ENCODE measurements at regions not wholly inside any gene's neighbourhood (a gene's known extent, or its start where the extent isn't known, plus 50 kb on each side); places are given as distances from the start of the nearest gene placed in this dataset.

- H3K27me3 ChIP-seq: no peaks in the 10 kb centered on the region
- no peak for DNase-seq
- no peaks in the 10 kb centered on the region for H3K9me3 ChIP-seq
- H3K4me1 ChIP-seq: no peaks in the 10 kb centered on the region
- intact Hi-C loops (cut with DNase I; ENCODE audit: low total_unique reads): no loop called here
- TF ChIP-seq, protein P1, sequence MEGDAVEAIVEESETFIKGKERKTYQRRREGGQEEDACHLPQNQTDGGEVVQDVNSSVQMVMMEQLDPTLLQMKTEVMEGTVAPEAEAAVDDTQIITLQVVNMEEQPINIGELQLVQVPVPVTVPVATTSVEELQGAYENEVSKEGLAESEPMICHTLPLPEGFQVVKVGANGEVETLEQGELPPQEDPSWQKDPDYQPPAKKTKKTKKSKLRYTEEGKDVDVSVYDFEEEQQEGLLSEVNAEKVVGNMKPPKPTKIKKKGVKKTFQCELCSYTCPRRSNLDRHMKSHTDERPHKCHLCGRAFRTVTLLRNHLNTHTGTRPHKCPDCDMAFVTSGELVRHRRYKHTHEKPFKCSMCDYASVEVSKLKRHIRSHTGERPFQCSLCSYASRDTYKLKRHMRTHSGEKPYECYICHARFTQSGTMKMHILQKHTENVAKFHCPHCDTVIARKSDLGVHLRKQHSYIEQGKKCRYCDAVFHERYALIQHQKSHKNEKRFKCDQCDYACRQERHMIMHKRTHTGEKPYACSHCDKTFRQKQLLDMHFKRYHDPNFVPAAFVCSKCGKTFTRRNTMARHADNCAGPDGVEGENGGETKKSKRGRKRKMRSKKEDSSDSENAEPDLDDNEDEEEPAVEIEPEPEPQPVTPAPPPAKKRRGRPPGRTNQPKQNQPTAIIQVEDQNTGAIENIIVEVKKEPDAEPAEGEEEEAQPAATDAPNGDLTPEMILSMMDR (IDR thresholded peaks at IDR 0.05): no peak
- TF ChIP-seq POLR2A (IDR thresholded peaks at IDR 0.05): no peak
- H3K36me3 ChIP-seq: no peaks in the 10 kb centered on the region
- H3K27ac ChIP-seq: no peak overlapping the region
- H3K4me3 ChIP-seq: no peak overlapping the region
Observed at GRCh38 chr7:33754933-33755928, 150.1 kb upstream of the BMPER start.

DNA sequence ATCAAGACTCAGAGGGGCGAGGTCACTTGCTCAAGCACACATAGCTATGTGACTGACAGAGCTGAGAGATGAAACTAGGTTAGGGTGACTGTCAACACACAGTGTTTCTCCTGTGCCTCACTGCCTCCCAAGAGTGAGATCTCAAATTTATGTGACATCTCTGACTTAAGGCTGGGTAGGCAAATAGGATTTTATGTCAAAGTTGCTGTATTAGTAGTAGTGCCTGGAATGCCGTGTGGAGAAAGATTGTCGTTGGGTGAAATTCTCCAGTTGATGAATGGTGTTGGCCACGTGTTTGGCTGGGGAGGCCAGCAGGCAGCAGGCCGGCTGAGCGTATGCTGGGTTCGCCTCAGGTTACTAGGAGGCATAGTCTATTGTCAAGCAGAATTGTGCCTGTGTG, 148.3 kb upstream of the BMPER start:
- no peaks in the 10 kb centered on the region for H3K27me3 ChIP-seq
- no peak overlapping the region for H3K4me3 ChIP-seq
- intact Hi-C loops (cut with DNase I; ENCODE audit: low total_unique reads): no loop called here
- no peak overlapping the region for H3K27ac ChIP-seq
- no peaks in the 10 kb centered on the region for H3K4me1 ChIP-seq
- TF ChIP-seq POLR2A (IDR thresholded peaks at IDR 0.05): no peak
- TF ChIP-seq, protein P1 (IDR thresholded peaks at IDR 0.05): no peak
- H3K9me3 ChIP-seq: no peaks in the 10 kb centered on the region
- H3K36me3 ChIP-seq: no peaks in the 10 kb centered on the region
- DNase-seq: peak in 1 of 2 donors; percentile 46

- Histone ChIP-seq H3K4me1 (no peaks in the 10 kb centered on the region), H3K9me3 (no peaks in the 10 kb centered on the region), H3K36me3 (no peaks in the 10 kb centered on the region), H3K27ac (no peak overlapping the region), H3K27me3 (no peaks in the 10 kb centered on the region), H3K4me3 (no peak overlapping the region)
- TF ChIP-seq, protein P1 (IDR thresholded peaks at IDR 0.05): peak; percentile 57 to 74 (median 68)
- no peak for TF ChIP-seq POLR2A (IDR thresholded peaks at IDR 0.05)
- peak in 1 of 2 donors; percentile 67 for DNase-seq
- intact Hi-C loops (cut with DNase I; ENCODE audit: low total_unique reads): no loop called here
Observed at GRCh38 chr7:33757563-33758165, 147.7 kb upstream of the BMPER start.

GRCh38 chr7:33760146-33760545, 145.2 kb upstream of the BMPER start:
- Histone ChIP-seq H3K4me3 (no peak overlapping the region), H3K4me1 (no peaks in the 10 kb centered on the region), H3K27me3 (no peaks in the 10 kb centered on the region), H3K27ac (no peak overlapping the region), H3K9me3 (no peaks in the 10 kb centered on the region), H3K36me3 (no peaks in the 10 kb centered on the region)
- DNase-seq: no peak
- TF ChIP-seq, protein P1 (IDR thresholded peaks at IDR 0.05): no peak
- no peak for TF ChIP-seq POLR2A (IDR thresholded peaks at IDR 0.05)
- intact Hi-C loops (cut with DNase I; ENCODE audit: low total_unique reads): loop anchor here (5.0 kb wide), 1 partner anchor 132 kb away; no protein-coding TSS in a partner anchor

DNA sequence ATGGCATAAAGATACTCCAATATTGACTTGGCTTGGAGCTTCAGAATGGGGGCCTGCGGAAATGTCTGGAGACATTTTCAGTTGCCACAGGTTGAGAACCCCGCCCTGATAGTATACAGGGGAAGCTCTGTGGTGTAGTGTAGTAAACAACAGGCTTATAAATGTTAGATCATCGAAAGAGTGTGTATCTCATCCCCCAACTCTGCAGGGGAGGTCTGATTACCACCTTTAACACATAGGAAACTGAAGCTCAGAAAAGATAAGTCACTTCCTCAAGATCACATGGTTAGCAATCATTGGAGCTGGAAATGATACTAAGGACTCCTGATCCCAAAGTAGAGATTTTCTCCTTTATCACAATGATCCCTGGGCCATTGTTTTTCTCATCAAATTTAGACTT, 144.5 kb upstream of the BMPER start:
- Histone ChIP-seq H3K4me3 (no peak overlapping the region), H3K27ac (no peak overlapping the region), H3K9me3 (no peaks in the 10 kb centered on the region), H3K4me1 (no peaks in the 10 kb centered on the region), H3K27me3 (no peaks in the 10 kb centered on the region), H3K36me3 (no peaks in the 10 kb centered on the region)
- DNase-seq: no peak
- TF ChIP-seq POLR2A (IDR thresholded peaks at IDR 0.05): no peak
- TF ChIP-seq, protein P1 (IDR thresholded peaks at IDR 0.05): no peak
- intact Hi-C loops (cut with DNase I; ENCODE audit: low total_unique reads): loop anchor here (5.0 kb wide), 1 partner anchor 131 kb away; no protein-coding TSS in a partner anchor
